ENCODE measurements at regions not wholly inside any gene's neighbourhood (a gene's known extent, or its start where the extent isn't known, plus 50 kb on each side); places are given as distances from the start of the nearest gene placed in this dataset.

DNA sequence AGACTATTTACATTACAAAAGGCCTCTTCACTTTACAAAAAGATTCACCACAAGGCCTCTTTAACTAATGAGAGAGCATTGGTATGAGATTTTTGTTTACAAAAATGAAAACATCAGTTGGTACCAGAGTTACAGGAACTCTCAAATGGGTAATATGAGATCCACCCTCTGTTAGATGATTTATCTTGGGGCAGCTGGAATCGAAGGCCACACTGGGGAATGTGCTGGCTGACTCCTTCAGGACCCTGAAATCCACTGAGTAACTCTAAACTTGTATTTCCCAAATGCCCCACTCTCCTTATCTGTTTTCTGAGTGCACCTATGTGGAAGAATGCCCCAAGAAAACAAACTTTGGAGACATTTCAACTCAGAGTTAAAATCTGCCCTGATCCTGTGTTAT, 232.9 kb upstream of the F9 start:
- TF ChIP-seq, protein P1, sequence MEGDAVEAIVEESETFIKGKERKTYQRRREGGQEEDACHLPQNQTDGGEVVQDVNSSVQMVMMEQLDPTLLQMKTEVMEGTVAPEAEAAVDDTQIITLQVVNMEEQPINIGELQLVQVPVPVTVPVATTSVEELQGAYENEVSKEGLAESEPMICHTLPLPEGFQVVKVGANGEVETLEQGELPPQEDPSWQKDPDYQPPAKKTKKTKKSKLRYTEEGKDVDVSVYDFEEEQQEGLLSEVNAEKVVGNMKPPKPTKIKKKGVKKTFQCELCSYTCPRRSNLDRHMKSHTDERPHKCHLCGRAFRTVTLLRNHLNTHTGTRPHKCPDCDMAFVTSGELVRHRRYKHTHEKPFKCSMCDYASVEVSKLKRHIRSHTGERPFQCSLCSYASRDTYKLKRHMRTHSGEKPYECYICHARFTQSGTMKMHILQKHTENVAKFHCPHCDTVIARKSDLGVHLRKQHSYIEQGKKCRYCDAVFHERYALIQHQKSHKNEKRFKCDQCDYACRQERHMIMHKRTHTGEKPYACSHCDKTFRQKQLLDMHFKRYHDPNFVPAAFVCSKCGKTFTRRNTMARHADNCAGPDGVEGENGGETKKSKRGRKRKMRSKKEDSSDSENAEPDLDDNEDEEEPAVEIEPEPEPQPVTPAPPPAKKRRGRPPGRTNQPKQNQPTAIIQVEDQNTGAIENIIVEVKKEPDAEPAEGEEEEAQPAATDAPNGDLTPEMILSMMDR (IDR thresholded peaks at IDR 0.05 in 4 of 5, conservative IDR thresholded peaks at IDR 0.05 in 1 of 5) = no peak
- no peak for TF ChIP-seq POLR2A (IDR thresholded peaks at IDR 0.05)
